ENCODE measurements at regions not wholly inside any gene's neighbourhood (a gene's known extent, or its start where the extent isn't known, plus 50 kb on each side); places are given as distances from the start of the nearest gene placed in this dataset.

GRCh38 chr13:33757713-33758112 lies 60.2 kb upstream of the RFC3 start:
- no peak for TF ChIP-seq CTCF (IDR thresholded peaks at IDR 0.05)
- no peak for TF ChIP-seq POLR2A (IDR thresholded peaks at IDR 0.05; ENCODE audit: low read depth)
- TF ChIP-seq POLR2AphosphoS5 (IDR thresholded peaks at IDR 0.05), result no peak
- TF ChIP-seq EP300 (IDR thresholded peaks at IDR 0.05), result no peak

Data from esophagus muscularis mucosa (tissue), 4 donors.